ENCODE measurements at regions not wholly inside any gene's neighbourhood (a gene's known extent, or its start where the extent isn't known, plus 50 kb on each side); places are given as distances from the start of the nearest gene placed in this dataset.

GRCh38 chr3:7879572-7879971 is 622.1 kb upstream of the LMCD1 start:
- TF ChIP-seq CTCF (IDR thresholded peaks at IDR 0.05) (no peak), POLR2A (IDR thresholded peaks at IDR 0.05) (no peak)
